Esophagus muscularis mucosa (tissue), 4 donors: ENCODE measurements at regions not wholly inside any gene's neighbourhood (a gene's known extent, or its start where the extent isn't known, plus 50 kb on each side); places are given as distances from the start of the nearest gene placed in this dataset.
A peak's percentile ranks its signal among the peaks of the same experiment; 100 is the strongest.
"Not testable (repeated sequence)": the region's sequence is repeated elsewhere in the genome, so short reads cannot be mapped to it uniquely, and the experiment has no call there.

Source experiments
- DNase-seq: peaks from one replicate; pipeline ENCODE4 v3.0.0-alpha.2; 2017; ENCODE audit errors: extremely low spot score
- H3K27ac ChIP-seq, 4 donors: fragments of 200-600 bp; sonication (generic); replicated peaks in 1 of 4; 1 replicate in 3 of 4; 2 replicates in 1 of 4; pipeline ENCODE4 v1.5.1; 2016 to 2019; ENCODE audit warnings: mild to moderate bottlenecking in 1 of 4
- H3K27me3 ChIP-seq, 4 donors: fragments of 200-600 bp; sonication (generic); one replicate each; pipeline versions ENCODE4 v1.5.1 to v1.6.0; 2016 to 2019
- H3K36me3 ChIP-seq, 4 donors: fragments of 200-600 bp; sonication (generic); one replicate each; pipeline ENCODE4 v1.5.1; 2016 to 2019
- H3K4me1 ChIP-seq, 4 donors: fragments of 200-600 bp; sonication (generic); one replicate each; pipeline ENCODE4 v1.5.1; 2016 to 2019
- H3K4me3 ChIP-seq, 4 donors: fragments of 200-600 bp; sonication (generic); 1 replicate in 2 of 4; 2 replicates in 2 of 4; pipeline ENCODE4 v1.5.1; 2016 to 2019; ENCODE audit warnings: mild to moderate bottlenecking in 4 of 4, moderate library complexity in 1 of 4
- H3K9me3 ChIP-seq, 4 donors: fragments of 200-600 bp; sonication (generic); 1 replicate in 3 of 4; 2 replicates in 1 of 4; pipeline ENCODE4 v1.5.1; 2016 to 2019
- CTCF ChIP-seq, 3 experiments: fragments of 200-600 bp in 2 of 3; fragments of 450-650 bp in 1 of 3; sonication (generic) in 2 of 3; IDR thresholded peaks; one replicate each; pipeline ENCODE4 v1.5.1; 2017 to 2019; ENCODE audit warnings: antibody characterized with exemption in 3 of 3, mild to moderate bottlenecking in 2 of 3, moderate library complexity in 1 of 3
- WGBS: methylation state at CpG from one replicate; pipeline ENCODE4 v1.1.5; 2018; 5-methylcytosine and 5-hydroxymethylcytosine counted together
- intact Hi-C: fragments of 100-400 bp; cut with DNase I; formaldehyde crosslinking; loops from one replicate; pipeline ENCODE4 v1.15.1; 2023

- H3K4me1 ChIP-seq, H3K9me3 ChIP-seq, H3K27ac ChIP-seq, H3K27me3 ChIP-seq, intact Hi-C loops, DNase-seq, H3K4me3 ChIP-seq: not testable (repeated sequence)
- WGBS, result 64% methylated on average over 1 of the region's 2 CpGs
- peaks cover 0 to 13% (median 6%) of the 10 kb centered on the region in 4 donors for H3K36me3 ChIP-seq
Measured at GRCh38 chr1:223952801-223953200, 107.1 kb upstream of the TP53BP2 start.

GRCh38 chr1:223951551-223951950 lies 105.8 kb upstream of the TP53BP2 start:
- H3K9me3 ChIP-seq, H3K27me3 ChIP-seq, H3K27ac ChIP-seq, DNase-seq, H3K4me3 ChIP-seq, H3K4me1 ChIP-seq, intact Hi-C loops: not testable (repeated sequence)
- 94% methylated on average over 14 of the region's 14 CpGs for WGBS
- H3K36me3 ChIP-seq, result peaks cover 0 to 13% (median 6%) of the 10 kb centered on the region in 4 donors

- H3K27me3 ChIP-seq, intact Hi-C loops, H3K4me1 ChIP-seq, H3K4me3 ChIP-seq, H3K9me3 ChIP-seq, H3K27ac ChIP-seq, DNase-seq: not testable (repeated sequence)
- peaks cover 0 to 13% (median 6%) of the 10 kb centered on the region in 4 donors for H3K36me3 ChIP-seq
- no CpG with 5 or more reads among the region's 10 CpGs for WGBS
Measured at GRCh38 chr1:223949944-223950343, 104.2 kb upstream of the TP53BP2 start.

- H3K4me1 ChIP-seq, DNase-seq, H3K4me3 ChIP-seq, intact Hi-C loops, H3K27ac ChIP-seq, H3K9me3 ChIP-seq, H3K27me3 ChIP-seq: not testable (repeated sequence)
- no CpG with 5 or more reads among the region's 12 CpGs for WGBS
- H3K36me3 ChIP-seq, result peaks cover 0 to 13% (median 6%) of the 10 kb centered on the region in 4 donors
Measured at GRCh38 chr1:223948041-223948440, 102.3 kb upstream of the TP53BP2 start.

GRCh38 chr1:223936592-223936991 lies 90.8 kb upstream of the TP53BP2 start:
- H3K36me3 ChIP-seq, H3K27me3 ChIP-seq, DNase-seq, intact Hi-C loops, H3K9me3 ChIP-seq, H3K4me1 ChIP-seq, H3K4me3 ChIP-seq, H3K27ac ChIP-seq: not testable (repeated sequence)
- 95% methylated on average over 2 of the region's 2 CpGs for WGBS

- intact Hi-C loops, H3K36me3 ChIP-seq, H3K4me3 ChIP-seq, H3K4me1 ChIP-seq, DNase-seq, H3K27ac ChIP-seq, H3K9me3 ChIP-seq, H3K27me3 ChIP-seq: not testable (repeated sequence)
- WGBS, result 93% methylated on average over 1 of the region's 1 CpG
Measured at GRCh38 chr1:223931476-223931875, 85.7 kb upstream of the TP53BP2 start.

- intact Hi-C loops, H3K4me3 ChIP-seq, DNase-seq, H3K9me3 ChIP-seq, H3K27ac ChIP-seq, H3K36me3 ChIP-seq, H3K4me1 ChIP-seq, H3K27me3 ChIP-seq: not testable (repeated sequence)
- peak; percentile 7 to 29 (median 14) for TF ChIP-seq CTCF (IDR thresholded peaks at IDR 0.05)
- no CpG with 5 or more reads among the region's 4 CpGs for WGBS
Measured at GRCh38 chr1:223920805-223921204, 75.1 kb upstream of the TP53BP2 start.

- H3K4me1 ChIP-seq, intact Hi-C loops, H3K4me3 ChIP-seq, H3K9me3 ChIP-seq, H3K36me3 ChIP-seq, H3K27ac ChIP-seq, H3K27me3 ChIP-seq, DNase-seq: not testable (repeated sequence)
- WGBS, result 20% methylated on average over 1 of the region's 2 CpGs
Measured at GRCh38 chr1:223915476-223915875, 69.7 kb upstream of the TP53BP2 start.

GRCh38 chr1:223913715-223914114 lies 68.0 kb upstream of the TP53BP2 start:
- H3K9me3 ChIP-seq, H3K27ac ChIP-seq, H3K4me3 ChIP-seq, intact Hi-C loops, H3K4me1 ChIP-seq, DNase-seq, H3K36me3 ChIP-seq, H3K27me3 ChIP-seq: not testable (repeated sequence)
- WGBS, result 78% methylated on average over 1 of the region's 2 CpGs
